SK-MEL-5 (cell line): ENCODE measurements at regions not wholly inside any gene's neighbourhood (a gene's known extent, or its start where the extent isn't known, plus 50 kb on each side); places are given as distances from the start of the nearest gene placed in this dataset.

Experiments used
- DNase-seq: peaks from one replicate; pipeline ENCODE4 v3.0.0-alpha.2; 2016; ENCODE audit warnings: low read depth, low spot score
- in situ Hi-C: cut with HindIII; loops from 2 replicates; pipeline ENCODE4 v1.10.0; 2016; ENCODE audit warnings: low sequenced_read_pairs, high pct_unique_total_duplicates, low pct_unique_long_range_greater_than_20kb

- no peak for DNase-seq
Observed at GRCh38 chr22:19632668-19633148, 81.6 kb upstream of the SEPTIN5 start.

GRCh38 chr22:19634226-19634975 is 79.9 kb upstream of the SEPTIN5 start:
- in situ Hi-C loops, result no loop called here

More at GRCh38 chr22:19632668-19633148, 81.6 kb upstream of the SEPTIN5 start:
- in situ Hi-C loops, result no loop called here

GRCh38 chr22:19635644-19636043 is 78.7 kb upstream of the SEPTIN5 start:
- in situ Hi-C loops, result no loop called here
- no peak for DNase-seq

More at GRCh38 chr22:19634226-19634975, 79.9 kb upstream of the SEPTIN5 start:
- no peak for DNase-seq

- in situ Hi-C loops, result no loop called here
- no peak for DNase-seq
Observed at GRCh38 chr22:19636696-19637407, 77.5 kb upstream of the SEPTIN5 start.

- no peak for DNase-seq
- in situ Hi-C loops, result no loop called here
Observed at GRCh38 chr22:19637408-19638281, 76.7 kb upstream of the SEPTIN5 start.

GRCh38 chr22:19638282-19639015 is 75.9 kb upstream of the SEPTIN5 start:
- in situ Hi-C loops, result no loop called here
- no peak for DNase-seq

- DNase-seq, result no peak
- in situ Hi-C loops, result no loop called here
Observed at GRCh38 chr22:19639610-19640135, 74.6 kb upstream of the SEPTIN5 start.

GRCh38 chr22:19640306-19640705 is 74.0 kb upstream of the SEPTIN5 start:
- in situ Hi-C loops, result no loop called here
- DNase-seq, result no peak

GRCh38 chr22:19641254-19641982 is 72.9 kb upstream of the SEPTIN5 start:
- DNase-seq, result no peak
- in situ Hi-C loops, result no loop called here

- in situ Hi-C loops, result no loop called here
- DNase-seq, result no peak
Observed at GRCh38 chr22:19641983-19642451, 72.3 kb upstream of the SEPTIN5 start.

- in situ Hi-C loops, result no loop called here
- no peak for DNase-seq
Observed at GRCh38 chr22:19643448-19644313, 70.6 kb upstream of the SEPTIN5 start.

GRCh38 chr22:19644314-19645223 is 69.7 kb upstream of the SEPTIN5 start:
- in situ Hi-C loops, result no loop called here
- DNase-seq, result no peak

- DNase-seq, result no peak
- in situ Hi-C loops, result no loop called here
Observed at GRCh38 chr22:19645391-19645790, 68.9 kb upstream of the SEPTIN5 start.

- in situ Hi-C loops, result no loop called here
- no peak for DNase-seq
Observed at GRCh38 chr22:19645905-19646304, 68.4 kb upstream of the SEPTIN5 start.

- DNase-seq, result no peak
- in situ Hi-C loops, result no loop called here
Observed at GRCh38 chr22:19646383-19646782, 67.9 kb upstream of the SEPTIN5 start.
